H9 (cell line): ENCODE measurements at regions not wholly inside any gene's neighbourhood (a gene's known extent, or its start where the extent isn't known, plus 50 kb on each side); places are given as distances from the start of the nearest gene placed in this dataset.

Source experiments
- DNase-seq: peaks from one replicate; pipeline ENCODE4 v3.0.0-alpha.2; 2017
- H2AFZ ChIP-seq: one replicate; pipeline ENCODE4 v1.6.1; 2013; ENCODE audit warnings: mild to moderate bottlenecking, low read length, control low read depth, moderate library complexity
- H2AK5ac ChIP-seq: 2 replicates; pipeline ENCODE4 v1.6.1; 2013; ENCODE audit warnings: low read length, control low read depth, mixed read lengths; ENCODE audit not compliant: insufficient read length
- H2BK120ac ChIP-seq: one replicate; pipeline ENCODE4 v1.6.1; 2013; ENCODE audit warnings: low read depth, mild to moderate bottlenecking, low read length, control low read depth, inconsistent platforms; ENCODE audit not compliant: poor library complexity, severe bottlenecking
- H2BK12ac ChIP-seq: 2 replicates; pipeline ENCODE4 v1.6.1; 2013; ENCODE audit warnings: low read length, control low read depth, mixed read lengths, low read depth; ENCODE audit not compliant: insufficient read length
- H2BK15ac ChIP-seq: 2 replicates; pipeline ENCODE4 v1.6.1; 2013; ENCODE audit warnings: low read depth, low read length, control low read depth
- H2BK20ac ChIP-seq: one replicate; pipeline ENCODE4 v1.6.1; 2013; ENCODE audit warnings: low read depth, mild to moderate bottlenecking, low read length, control low read depth, inconsistent platforms; ENCODE audit not compliant: poor library complexity, severe bottlenecking
- H2BK5ac ChIP-seq: 2 replicates; pipeline ENCODE4 v1.6.1; 2013; ENCODE audit warnings: low read length, control low read depth, mixed read lengths; ENCODE audit not compliant: insufficient read length
- H3K14ac ChIP-seq: 2 replicates; pipeline ENCODE4 v1.6.1; 2013; ENCODE audit warnings: low read length, control low read depth; ENCODE audit not compliant: insufficient read depth
- H3K18ac ChIP-seq: 2 replicates; pipeline ENCODE4 v1.6.1; 2013; ENCODE audit warnings: low read depth, mild to moderate bottlenecking, mixed read lengths, low read length, control low read depth; ENCODE audit not compliant: insufficient read length
- H3K23ac ChIP-seq: 2 replicates; pipeline ENCODE4 v1.6.1; 2013; ENCODE audit warnings: low read length, control low read depth, mixed read lengths, low read depth; ENCODE audit not compliant: insufficient read length
- H3K23me2 ChIP-seq: 2 replicates; pipeline ENCODE4 v1.6.1; 2013; ENCODE audit warnings: low read depth, mild to moderate bottlenecking, mixed read lengths, low read length, control low read depth; ENCODE audit not compliant: insufficient read length, poor library complexity, severe bottlenecking
- H3K27ac ChIP-seq: 2 replicates; pipeline ENCODE4 v1.5.1; 2013; ENCODE audit warnings: low read length, control low read depth, mixed read lengths, low read depth; ENCODE audit not compliant: insufficient read length
- H3K27me3 ChIP-seq: 2 replicates; pipeline ENCODE4 v1.6.1; 2013; ENCODE audit warnings: low read length, control low read depth, inconsistent platforms; ENCODE audit not compliant: insufficient read depth
- H3K4ac ChIP-seq: 2 replicates; pipeline ENCODE4 v1.6.1; 2013; ENCODE audit warnings: low read depth, mild to moderate bottlenecking, control low read depth, inconsistent platforms, low read length, moderate library complexity
- H3K4me1 ChIP-seq: 2 replicates; pipeline ENCODE4 v1.6.1; 2013; ENCODE audit warnings: low read length, control low read depth, inconsistent platforms; ENCODE audit not compliant: insufficient read depth
- H3K4me2 ChIP-seq: 2 replicates; pipeline ENCODE4 v1.6.1; 2013; ENCODE audit warnings: low read length, control low read depth, mixed read lengths; ENCODE audit not compliant: insufficient read length, insufficient read depth
- H3K56ac ChIP-seq: 2 replicates; pipeline ENCODE4 v1.6.1; 2013; ENCODE audit warnings: low read depth, mild to moderate bottlenecking, mixed read lengths, low read length, control low read depth; ENCODE audit not compliant: insufficient read length
- H3K79me1 ChIP-seq: 2 replicates; pipeline ENCODE4 v1.6.1; 2013; ENCODE audit warnings: low read depth, mild to moderate bottlenecking, moderate library complexity, low read length, control low read depth, inconsistent platforms; ENCODE audit not compliant: insufficient read depth, poor library complexity, severe bottlenecking
- H3K79me2 ChIP-seq: 2 replicates; pipeline ENCODE4 v1.6.1; 2013; ENCODE audit warnings: low read length, control low read depth, inconsistent platforms; ENCODE audit not compliant: insufficient read depth
- H3K9ac ChIP-seq: 2 replicates; pipeline ENCODE4 v1.6.1; 2013; ENCODE audit warnings: low read length, control low read depth, mixed read lengths; ENCODE audit not compliant: insufficient read length; ENCODE audit errors: extremely low read depth
- H3K9me3 ChIP-seq: one replicate; pipeline ENCODE4 v1.6.1; 2013; ENCODE audit warnings: low read depth, low read length, inconsistent platforms; ENCODE audit not compliant: control insufficient read depth
- H3T11ph ChIP-seq: one replicate; pipeline ENCODE4 v1.6.1; 2013; ENCODE audit warnings: mild to moderate bottlenecking, low read length, control low read depth, inconsistent platforms
- H4K20me1 ChIP-seq: one replicate; pipeline ENCODE4 v1.6.1; 2013; ENCODE audit not compliant: control insufficient read depth, insufficient read length, insufficient read depth
- H4K5ac ChIP-seq: 2 replicates; pipeline ENCODE4 v1.6.1; 2013; ENCODE audit warnings: low read depth, mild to moderate bottlenecking, mixed read lengths, low read length, control low read depth; ENCODE audit not compliant: insufficient read length
- H4K8ac ChIP-seq: replicated peaks from 2 replicates; pipeline ENCODE4 v1.6.1; 2013; ENCODE audit warnings: low read length, control low read depth, mixed read lengths, low read depth; ENCODE audit not compliant: insufficient read length
- H4K91ac ChIP-seq: 2 replicates; pipeline ENCODE4 v1.6.1; 2013; ENCODE audit warnings: low read depth, mild to moderate bottlenecking, moderate library complexity, mixed read lengths, low read length, control low read depth; ENCODE audit not compliant: insufficient read length
- H3K27ac Mint-ChIP-seq, 3 experiments: 2 replicates in 2 of 3; 3 replicates in 1 of 3; pipeline ENCODE4 v1.8.0; 2020 to 2021; ENCODE audit warnings: mixed read lengths in 3 of 3, mild to moderate bottlenecking in 1 of 3, moderate library complexity in 1 of 3
- H3K27me3 Mint-ChIP-seq: 2 replicates; pipeline ENCODE4 v1.8.0; 2021; ENCODE audit warnings: low read depth, mild to moderate bottlenecking, moderate library complexity, mixed read lengths
- H3K36me3 Mint-ChIP-seq, 3 experiments: 2 replicates in 2 of 3; 3 replicates in 1 of 3; pipeline ENCODE4 v1.8.0; 2020 to 2021; ENCODE audit warnings: low read depth in 3 of 3, mixed read lengths in 3 of 3; ENCODE audit not compliant: insufficient read depth in 1 of 3
- H3K4me1 Mint-ChIP-seq, 2 experiments: 2 replicates each; pipeline ENCODE4 v1.8.0; 2020; ENCODE audit warnings: mixed read lengths in 2 of 2
- H3K4me3 Mint-ChIP-seq, 2 experiments: 2 replicates in 1 of 2; 3 replicates in 1 of 2; pipeline ENCODE4 v1.8.0; 2020 to 2021; ENCODE audit warnings: mild to moderate bottlenecking in 2 of 2, mixed read lengths in 2 of 2, moderate library complexity in 1 of 2
- H3K9me3 Mint-ChIP-seq, 2 experiments: 2 replicates in 1 of 2; 3 replicates in 1 of 2; pipeline ENCODE4 v1.8.0; 2020; ENCODE audit warnings: mild to moderate bottlenecking in 2 of 2, mixed read lengths in 2 of 2, moderate library complexity in 1 of 2
- CTCF ChIP-seq: fragments of 200-600 bp; sonication (generic); conservative IDR thresholded peaks from 3 replicates; pipeline ENCODE4 v1.8.0; 2021; ENCODE audit warnings: antibody characterized with exemption, mild to moderate bottlenecking
- WGBS: extraction: QIAGEN DNeasy Blood & Tissue Kit; methylation state at CpG from one replicate; pipeline ENCODE4 v1.1.7; 2013; ENCODE audit warnings: missing lambda C conversion rate, low lambda C conversion rate, mixed read lengths; ENCODE audit not compliant: insufficient read length; ENCODE audit errors: extremely low coverage; 5-methylcytosine and 5-hydroxymethylcytosine counted together

GRCh38 chr4:81988178-81988577 is 385.6 kb downstream of the HNRNPD start:
- Histone ChIP-seq H2BK120ac (no peak overlapping the region), H4K91ac (no peak overlapping the region), H3K27ac (no peak overlapping the region), H2AK5ac (no peak overlapping the region), H2BK15ac (no peak overlapping the region), H3K27me3 (no peaks in the 10 kb centered on the region), H3K4me2 (no peak overlapping the region), H3K9me3 (no peaks in the 10 kb centered on the region), H4K20me1 (no peaks in the 10 kb centered on the region), H3K4ac (no peak overlapping the region), H3K79me1 (no peaks in the 10 kb centered on the region), H3K18ac (no peak overlapping the region), H2BK12ac (no peak overlapping the region), H3K9ac (no peak overlapping the region), H2AFZ (no peak overlapping the region), H3T11ph (no peak overlapping the region), H4K8ac (no peak overlapping the region), H3K23ac (no peak overlapping the region), H2BK20ac (no peak overlapping the region), H3K23me2 (no peaks in the 10 kb centered on the region), H3K4me1 (peaks cover 2% of the 10 kb centered on the region; the same call in 1 of the 2 replicates), H3K79me2 (no peaks in the 10 kb centered on the region), H4K5ac (no peak overlapping the region), H3K56ac (no peak overlapping the region), H3K14ac (no peak overlapping the region), H2BK5ac (no peak overlapping the region)
- WGBS, result no CpG with 5 or more reads among the region's 4 CpGs
- peaks cover 28 to 31% of the 10 kb centered on the region in 2 experiments for H3K4me1 Mint-ChIP-seq
- H3K4me3 Mint-ChIP-seq, result no peak overlapping the region
- no peaks in the 10 kb centered on the region for H3K27me3 Mint-ChIP-seq
- no peak overlapping the region for H3K27ac Mint-ChIP-seq
- H3K9me3 Mint-ChIP-seq, result no peaks in the 10 kb centered on the region
- no peak for DNase-seq
- TF ChIP-seq CTCF, result no peak
- no peaks in the 10 kb centered on the region for H3K36me3 Mint-ChIP-seq
